Dermis microvascular lymphatic vessel endothelial cell (primary cell): ENCODE measurements at regions not wholly inside any gene's neighbourhood (a gene's known extent, or its start where the extent isn't known, plus 50 kb on each side); places are given as distances from the start of the nearest gene placed in this dataset.
"Not testable (repeated sequence)": the region's sequence is repeated elsewhere in the genome, so short reads cannot be mapped to it uniquely, and the experiment has no call there.

Source experiments
- DNase-seq, 2 donors: peaks; one replicate each; pipeline versions ENCODE4 v3.0.0 to v3.0.0-alpha.2; 2010; ENCODE audit warnings: low read depth in 2 of 2

GRCh38 chr10:105742923-105743322, 1101.8 kb downstream of the SORCS3 start:
- DNase-seq, result no peak

- no peak for DNase-seq
Observed at GRCh38 chr10:105742184-105742583, 1101.1 kb downstream of the SORCS3 start.

- DNase-seq, result no peak
Observed at GRCh38 chr10:105734479-105734878, 1093.4 kb downstream of the SORCS3 start.

- DNase-seq, result no peak
Observed at GRCh38 chr10:105733924-105734323, 1092.8 kb downstream of the SORCS3 start.

- no peak for DNase-seq
Observed at GRCh38 chr10:105729428-105729827, 1088.3 kb downstream of the SORCS3 start.

GRCh38 chr10:105727586-105727985, 1086.5 kb downstream of the SORCS3 start:
- not testable (repeated sequence) for DNase-seq

GRCh38 chr10:105727131-105727530, 1086.0 kb downstream of the SORCS3 start:
- DNase-seq, result no peak

- no peak for DNase-seq
Observed at GRCh38 chr10:105726149-105726548, 1085.1 kb downstream of the SORCS3 start.

- DNase-seq, result no peak
Observed at GRCh38 chr10:105725007-105725406, 1083.9 kb downstream of the SORCS3 start.

- no peak for DNase-seq
Observed at GRCh38 chr10:105718207-105718995, 1077.3 kb downstream of the SORCS3 start.

- no peak for DNase-seq
Observed at GRCh38 chr10:105714728-105715127, 1073.6 kb downstream of the SORCS3 start.

GRCh38 chr10:105707603-105708002, 1066.5 kb downstream of the SORCS3 start:
- DNase-seq, result no peak

GRCh38 chr10:105706281-105707026, 1065.4 kb downstream of the SORCS3 start:
- DNase-seq, result no peak

GRCh38 chr10:105702211-105702610, 1061.1 kb downstream of the SORCS3 start:
- no peak for DNase-seq

- DNase-seq, result no peak
Observed at GRCh38 chr10:105700218-105700617, 1059.1 kb downstream of the SORCS3 start.

GRCh38 chr10:105699504-105699903, 1058.4 kb downstream of the SORCS3 start:
- DNase-seq, result no peak

- DNase-seq, result no peak
Observed at GRCh38 chr10:105698592-105698991, 1057.5 kb downstream of the SORCS3 start.

- no peak for DNase-seq
Observed at GRCh38 chr10:105697290-105697780, 1056.2 kb downstream of the SORCS3 start.

- DNase-seq, result no peak
Observed at GRCh38 chr10:105691811-105692210, 1050.7 kb downstream of the SORCS3 start.

- no peak for DNase-seq
Observed at GRCh38 chr10:105682911-105683310, 1041.8 kb downstream of the SORCS3 start.

- no peak for DNase-seq
Observed at GRCh38 chr10:105681051-105681450, 1040.0 kb downstream of the SORCS3 start.

- DNase-seq, result no peak
Observed at GRCh38 chr10:105679781-105680180, 1038.7 kb downstream of the SORCS3 start.

GRCh38 chr10:105675333-105675732, 1034.2 kb downstream of the SORCS3 start:
- no peak for DNase-seq
